ENCODE measurements at regions not wholly inside any gene's neighbourhood (a gene's known extent, or its start where the extent isn't known, plus 50 kb on each side); places are given as distances from the start of the nearest gene placed in this dataset.

- TF ChIP-seq CTCF (IDR thresholded peaks at IDR 0.05), result no peak
- DNase-seq, result peak; percentile 15
- Mint-ChIP-seq H3K27me3 (ENCODE audit: low read depth, poor library complexity) (no peaks in the 10 kb centered on the region), H3K36me3 (ENCODE audit: low read depth) (no peaks in the 10 kb centered on the region), H3K4me1 (peaks cover 68% of the 10 kb centered on the region), H3K4me3 (no peak overlapping the region), H3K9me3 (no peaks in the 10 kb centered on the region), H3K27ac (peak overlapping the region; percentile 69)
Observed at GRCh38 chr6:22926790-22927354, 357.5 kb downstream of the HDGFL1 start.

GRCh38 chr6:22928775-22929174, 359.4 kb downstream of the HDGFL1 start:
- no peaks in the 10 kb centered on the region for H3K27me3 Mint-ChIP-seq (ENCODE audit: low read depth, poor library complexity)
- H3K4me1 Mint-ChIP-seq, result peaks cover 50% of the 10 kb centered on the region
- H3K36me3 Mint-ChIP-seq (ENCODE audit: low read depth), result no peaks in the 10 kb centered on the region
- TF ChIP-seq CTCF (IDR thresholded peaks at IDR 0.05), result no peak
- peak overlapping the region; percentile 57 for H3K27ac Mint-ChIP-seq
- no peak for DNase-seq
- no peak overlapping the region for H3K4me3 Mint-ChIP-seq
- H3K9me3 Mint-ChIP-seq, result no peaks in the 10 kb centered on the region

- DNase-seq, result no peak
- TF ChIP-seq CTCF (IDR thresholded peaks at IDR 0.05), result no peak
Observed at GRCh38 chr6:22929311-22929985, 360.1 kb downstream of the HDGFL1 start.

GRCh38 chr6:22940581-22941290, 371.4 kb downstream of the HDGFL1 start:
- Mint-ChIP-seq H3K27me3 (ENCODE audit: low read depth, poor library complexity) (peaks cover 7% of the 10 kb centered on the region), H3K4me3 (no peak overlapping the region), H3K36me3 (ENCODE audit: low read depth) (peaks cover 9% of the 10 kb centered on the region), H3K9me3 (peaks cover 11% of the 10 kb centered on the region), H3K4me1 (peaks cover 24% of the 10 kb centered on the region), H3K27ac (peak overlapping the region; percentile 55)
- no peak for DNase-seq
- TF ChIP-seq CTCF (IDR thresholded peaks at IDR 0.05), result no peak

More at GRCh38 chr6:22929311-22929985, 360.1 kb downstream of the HDGFL1 start:
- peaks cover 48% of the 10 kb centered on the region for H3K4me1 Mint-ChIP-seq
- H3K9me3 Mint-ChIP-seq, result no peaks in the 10 kb centered on the region
- no peak overlapping the region for H3K4me3 Mint-ChIP-seq
- peak overlapping the region; percentile 5 for H3K27ac Mint-ChIP-seq
- H3K36me3 Mint-ChIP-seq (ENCODE audit: low read depth), result no peaks in the 10 kb centered on the region
- H3K27me3 Mint-ChIP-seq (ENCODE audit: low read depth, poor library complexity), result no peaks in the 10 kb centered on the region

- H3K27ac Mint-ChIP-seq, result no peak overlapping the region
- no peak for TF ChIP-seq CTCF (IDR thresholded peaks at IDR 0.05)
- H3K4me1 Mint-ChIP-seq, result peaks cover 24% of the 10 kb centered on the region
- H3K4me3 Mint-ChIP-seq, result no peak overlapping the region
- H3K27me3 Mint-ChIP-seq (ENCODE audit: low read depth, poor library complexity), result peaks cover 3% of the 10 kb centered on the region
- no peak for DNase-seq
- H3K36me3 Mint-ChIP-seq (ENCODE audit: low read depth), result peaks cover 9% of the 10 kb centered on the region
- peaks cover 11% of the 10 kb centered on the region for H3K9me3 Mint-ChIP-seq
Observed at GRCh38 chr6:22942403-22942802, 373.0 kb downstream of the HDGFL1 start.

All from nephron progenitor cell (in vitro differentiated cells).